HEK293 (cell line): ENCODE measurements at regions not wholly inside any gene's neighbourhood (a gene's known extent, or its start where the extent isn't known, plus 50 kb on each side); places are given as distances from the start of the nearest gene placed in this dataset.

Source experiments
- CTCF ChIP-seq: fragments of 450-650 bp; formaldehyde crosslinking; IDR thresholded peaks from 2 replicates; pipeline ENCODE4 v1.5.1; 2016; ENCODE audit warnings: missing biosample characterization, missing genetic modification characterization
- GLI2 ChIP-seq: fragments of 450-650 bp; formaldehyde crosslinking; IDR thresholded peaks from 2 replicates; pipeline ENCODE4; 2017; ENCODE audit warnings: missing biosample characterization, missing genetic modification characterization, low read depth, borderline replicate concordance
- SCRT1 ChIP-seq: fragments of 450-650 bp; formaldehyde crosslinking; IDR thresholded peaks from 2 replicates; pipeline ENCODE4 v1.5.1; 2016; ENCODE audit warnings: missing biosample characterization, missing genetic modification characterization, borderline replicate concordance
- ZNF133 ChIP-seq: fragments of 450-650 bp; formaldehyde crosslinking; IDR thresholded peaks from 2 replicates; pipeline ENCODE4 v1.5.1; 2016; ENCODE audit warnings: missing biosample characterization, missing genetic modification characterization
- ZNF274 ChIP-seq, 2 experiments: fragments of 200-500 bp in 1 of 2; fragments of 450-650 bp in 1 of 2; sonication (Bioruptor generic) in 1 of 2; formaldehyde crosslinking in 1 of 2; IDR thresholded peaks; 2 replicates each; pipeline versions ENCODE4 v1.5.1 to v1.6.1; 2014 to 2016; ENCODE audit warnings: borderline replicate concordance in 1 of 2, inconsistent platforms in 1 of 2, low read length in 1 of 2, missing biosample characterization in 1 of 2, missing genetic modification characterization in 1 of 2

GRCh38 chr6:163743796-163744195 is 329.3 kb downstream of the QKI start:
- no peak for TF ChIP-seq SCRT1
- TF ChIP-seq ZNF133 (tag by site-specific recombination): no peak
- no peak for TF ChIP-seq CTCF (tag by site-specific recombination)
- no peak for TF ChIP-seq GLI2 (tag by site-specific recombination)
- TF ChIP-seq ZNF274 (IDR thresholded peaks at IDR 0.05; ENCODE audit: low read length): no peak
- no peak for TF ChIP-seq ZNF274 (tag by site-specific recombination; IDR thresholded peaks at IDR 0.05; ENCODE audit: borderline replicate concordance)
